Stimulated activated naive CD4-positive, alpha-beta T cell (primary cell): ENCODE measurements at regions not wholly inside any gene's neighbourhood (a gene's known extent, or its start where the extent isn't known, plus 50 kb on each side); places are given as distances from the start of the nearest gene placed in this dataset.
"Not testable (repeated sequence)": the region's sequence is repeated elsewhere in the genome, so short reads cannot be mapped to it uniquely, and the experiment has no call there.

Experiments used
- DNase-seq, 6 experiments: peaks; one replicate each; lab custom pipeline; 2025; lab: John Stamatoyannopoulos, UW

GRCh38 chr7:50251765-50252164 lies 52.8 kb upstream of the IKZF1 start:
- DNase-seq: no peak

- no peak for DNase-seq
These were observed 58.0 kb upstream of the IKZF1 start for GRCh38 chr7:50246551-50246950.

- DNase-seq: not testable (repeated sequence)
These were observed 62.4 kb upstream of the IKZF1 start for GRCh38 chr7:50242111-50242510.

- peak in 2 of 6 experiments; percentile 12 to 30 for DNase-seq
These were observed 63.8 kb upstream of the IKZF1 start for GRCh38 chr7:50240699-50241098.

- DNase-seq: no peak
These were observed 74.6 kb upstream of the IKZF1 start for GRCh38 chr7:50229964-50230363.

- DNase-seq: no peak
These were observed 76.4 kb upstream of the IKZF1 start for GRCh38 chr7:50228148-50228547.

- DNase-seq: no peak
These were observed 76.8 kb upstream of the IKZF1 start for GRCh38 chr7:50227726-50228125.

- no peak for DNase-seq
These were observed 77.8 kb upstream of the IKZF1 start for GRCh38 chr7:50226669-50227068.

- DNase-seq: no peak
These were observed 78.4 kb upstream of the IKZF1 start for GRCh38 chr7:50226145-50226544.

GRCh38 chr7:50221433-50221832 lies 83.1 kb upstream of the IKZF1 start:
- DNase-seq: no peak

GRCh38 chr7:50221028-50221427 lies 83.5 kb upstream of the IKZF1 start:
- DNase-seq: no peak

- no peak for DNase-seq
These were observed 84.2 kb upstream of the IKZF1 start for GRCh38 chr7:50220273-50220672.

GRCh38 chr7:50217821-50218281 lies 86.7 kb upstream of the IKZF1 start:
- peak in 1 of 6 experiments; percentile 9 for DNase-seq

GRCh38 chr7:50217401-50217800 lies 87.1 kb upstream of the IKZF1 start:
- no peak for DNase-seq

- DNase-seq: no peak
These were observed 87.9 kb upstream of the IKZF1 start for GRCh38 chr7:50216626-50217025.

GRCh38 chr7:50214771-50215170 lies 89.7 kb upstream of the IKZF1 start:
- no peak for DNase-seq

GRCh38 chr7:50214126-50214670 lies 90.3 kb upstream of the IKZF1 start:
- no peak for DNase-seq

GRCh38 chr7:50213622-50214017 lies 90.9 kb upstream of the IKZF1 start:
- no peak for DNase-seq

- peak in 4 of 6 experiments; percentile 14 to 29 (median 22) for DNase-seq
These were observed 91.6 kb upstream of the IKZF1 start for GRCh38 chr7:50212666-50213621.

- no peak for DNase-seq
These were observed 92.5 kb upstream of the IKZF1 start for GRCh38 chr7:50212016-50212325.

GRCh38 chr7:50211130-50212015 lies 93.1 kb upstream of the IKZF1 start:
- peak in 1 of 6 experiments; percentile 29 for DNase-seq

GRCh38 chr7:50210706-50211115 lies 93.8 kb upstream of the IKZF1 start:
- DNase-seq: peak in 2 of 6 experiments; percentile 20 to 29
